Fibroblast of skin of right quadriceps (primary cell): ENCODE measurements at regions not wholly inside any gene's neighbourhood (a gene's known extent, or its start where the extent isn't known, plus 50 kb on each side); places are given as distances from the start of the nearest gene placed in this dataset.
"Not testable (repeated sequence)": the region's sequence is repeated elsewhere in the genome, so short reads cannot be mapped to it uniquely, and the experiment has no call there.

Experiments used
- DNase-seq: peaks from one replicate; pipeline ENCODE4 v3.0.0-alpha.2; 2013

GRCh38 chr2:14494759-14495158 is 137.8 kb upstream of the LRATD1 start:
- no peak for DNase-seq

GRCh38 chr2:14501061-14501460 is 131.5 kb upstream of the LRATD1 start:
- DNase-seq = no peak

GRCh38 chr2:14506955-14507354 is 125.6 kb upstream of the LRATD1 start:
- not testable (repeated sequence) for DNase-seq

GRCh38 chr2:14511541-14511940 is 121.0 kb upstream of the LRATD1 start:
- no peak for DNase-seq

GRCh38 chr2:14513903-14514302 is 118.6 kb upstream of the LRATD1 start:
- peak; percentile 67 for DNase-seq

- peak; percentile 98 for DNase-seq
Observed at GRCh38 chr2:14516844-14517243, 115.7 kb upstream of the LRATD1 start.

GRCh38 chr2:14517731-14518130 is 114.8 kb upstream of the LRATD1 start:
- no peak for DNase-seq

- no peak for DNase-seq
Observed at GRCh38 chr2:14520385-14520945, 112.1 kb upstream of the LRATD1 start.

- peak; percentile 85 for DNase-seq
Observed at GRCh38 chr2:14524041-14524802, 108.3 kb upstream of the LRATD1 start.

GRCh38 chr2:14524803-14525080 is 107.8 kb upstream of the LRATD1 start:
- peak; percentile 72 for DNase-seq

GRCh38 chr2:14530506-14530905 is 102.0 kb upstream of the LRATD1 start:
- peak; percentile 55 for DNase-seq

- no peak for DNase-seq
Observed at GRCh38 chr2:14533131-14533757, 99.3 kb upstream of the LRATD1 start.

- DNase-seq = no peak
Observed at GRCh38 chr2:14535156-14535555, 97.4 kb upstream of the LRATD1 start.

- no peak for DNase-seq
Observed at GRCh38 chr2:14536976-14537375, 95.5 kb upstream of the LRATD1 start.

GRCh38 chr2:14540015-14540414 is 92.5 kb upstream of the LRATD1 start:
- DNase-seq = no peak

GRCh38 chr2:14543284-14543683 is 89.2 kb upstream of the LRATD1 start:
- DNase-seq = no peak

GRCh38 chr2:14544247-14544646 is 88.3 kb upstream of the LRATD1 start:
- no peak for DNase-seq

GRCh38 chr2:14547830-14548229 is 84.7 kb upstream of the LRATD1 start:
- DNase-seq = no peak

- no peak for DNase-seq
Observed at GRCh38 chr2:14550658-14551057, 81.9 kb upstream of the LRATD1 start.

- DNase-seq = no peak
Observed at GRCh38 chr2:14551069-14551468, 81.4 kb upstream of the LRATD1 start.

GRCh38 chr2:14552286-14552685 is 80.2 kb upstream of the LRATD1 start:
- no peak for DNase-seq

- no peak for DNase-seq
Observed at GRCh38 chr2:14552818-14553217, 79.7 kb upstream of the LRATD1 start.

GRCh38 chr2:14554849-14555545 is 77.5 kb upstream of the LRATD1 start:
- DNase-seq = no peak

- no peak for DNase-seq
Observed at GRCh38 chr2:14557111-14557510, 75.4 kb upstream of the LRATD1 start.
